ENCODE measurements at regions not wholly inside any gene's neighbourhood (a gene's known extent, or its start where the extent isn't known, plus 50 kb on each side); places are given as distances from the start of the nearest gene placed in this dataset.

- CTCF ChIA-PET: no interaction called here
- Mint-ChIP-seq H3K36me3 (ENCODE audit: low read depth) (no peaks in the 10 kb centered on the region), H3K4me1 (no peaks in the 10 kb centered on the region), H3K27ac (no peak overlapping the region), H3K4me3 (no peak overlapping the region), H3K27me3 (no peaks in the 10 kb centered on the region), H3K9me3 (peaks cover 12% of the 10 kb centered on the region)
- POLR2A ChIA-PET: no interaction called here
- DNase-seq: no peak
These were observed 125.4 kb upstream of the ADAMTS16 start for GRCh38 chr5:5014586-5015235.

GRCh38 chr5:5017827-5018577 lies 122.1 kb upstream of the ADAMTS16 start:
- H3K27me3 Mint-ChIP-seq: no peaks in the 10 kb centered on the region
- H3K9me3 Mint-ChIP-seq: peaks cover 13% of the 10 kb centered on the region
- ChIA-PET POLR2A (no interaction called here), CTCF (no interaction called here)
- H3K4me3 Mint-ChIP-seq: no peak overlapping the region
- DNase-seq: no peak
- no peaks in the 10 kb centered on the region for H3K4me1 Mint-ChIP-seq
- H3K36me3 Mint-ChIP-seq (ENCODE audit: low read depth): no peaks in the 10 kb centered on the region
- no peak overlapping the region for H3K27ac Mint-ChIP-seq

DNA sequence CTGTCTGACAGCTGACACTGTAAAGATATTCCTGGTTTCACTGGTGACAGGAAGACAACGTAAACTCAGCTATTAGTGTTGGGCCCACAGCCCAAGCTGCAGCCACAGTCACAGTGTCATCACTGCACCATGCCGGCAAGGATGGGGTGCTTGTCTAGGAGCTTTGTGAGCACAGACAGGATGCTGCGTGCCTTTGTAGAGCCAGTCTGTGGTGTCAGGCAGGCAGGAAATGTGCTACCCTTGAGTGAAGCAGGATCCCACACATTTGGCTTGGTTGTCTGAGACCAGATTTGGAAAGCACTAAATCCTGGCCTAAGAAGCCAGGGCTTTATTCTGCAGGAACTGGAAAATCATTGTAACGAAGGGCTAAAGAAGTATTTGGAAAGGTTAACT lies 121.6 kb upstream of the ADAMTS16 start:
- DNase-seq: no peak
- Mint-ChIP-seq H3K4me3 (no peak overlapping the region), H3K27ac (no peak overlapping the region), H3K9me3 (peaks cover 13% of the 10 kb centered on the region), H3K36me3 (ENCODE audit: low read depth) (no peaks in the 10 kb centered on the region), H3K4me1 (no peaks in the 10 kb centered on the region), H3K27me3 (no peaks in the 10 kb centered on the region)
- CTCF ChIA-PET: no interaction called here
- POLR2A ChIA-PET: no interaction called here

DNA sequence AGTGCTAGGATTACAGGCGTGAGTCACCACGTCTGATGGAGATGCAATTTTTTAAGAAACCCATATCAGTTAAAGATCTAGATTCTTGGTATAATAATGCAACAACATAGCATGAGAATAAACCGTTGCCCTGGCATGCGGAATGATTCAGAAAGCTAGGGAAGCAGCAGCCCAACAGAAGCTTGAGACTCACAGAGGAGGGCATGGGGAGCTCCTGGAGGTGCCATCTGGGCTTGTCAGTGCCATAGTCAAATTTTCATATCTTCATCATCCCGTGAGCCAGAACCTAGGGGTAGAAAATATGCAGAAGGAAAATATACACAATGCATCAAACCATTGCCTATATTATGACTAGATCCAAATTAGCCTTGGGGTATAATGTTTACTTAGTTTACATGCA lies 118.7 kb upstream of the ADAMTS16 start:
- CTCF ChIA-PET: no interaction called here
- Mint-ChIP-seq H3K27me3 (no peaks in the 10 kb centered on the region), H3K4me1 (peaks cover 9% of the 10 kb centered on the region), H3K36me3 (ENCODE audit: low read depth) (no peaks in the 10 kb centered on the region), H3K4me3 (no peak overlapping the region), H3K27ac (no peak overlapping the region), H3K9me3 (peaks cover 15% of the 10 kb centered on the region)
- DNase-seq: no peak
- POLR2A ChIA-PET: no interaction called here

DNA sequence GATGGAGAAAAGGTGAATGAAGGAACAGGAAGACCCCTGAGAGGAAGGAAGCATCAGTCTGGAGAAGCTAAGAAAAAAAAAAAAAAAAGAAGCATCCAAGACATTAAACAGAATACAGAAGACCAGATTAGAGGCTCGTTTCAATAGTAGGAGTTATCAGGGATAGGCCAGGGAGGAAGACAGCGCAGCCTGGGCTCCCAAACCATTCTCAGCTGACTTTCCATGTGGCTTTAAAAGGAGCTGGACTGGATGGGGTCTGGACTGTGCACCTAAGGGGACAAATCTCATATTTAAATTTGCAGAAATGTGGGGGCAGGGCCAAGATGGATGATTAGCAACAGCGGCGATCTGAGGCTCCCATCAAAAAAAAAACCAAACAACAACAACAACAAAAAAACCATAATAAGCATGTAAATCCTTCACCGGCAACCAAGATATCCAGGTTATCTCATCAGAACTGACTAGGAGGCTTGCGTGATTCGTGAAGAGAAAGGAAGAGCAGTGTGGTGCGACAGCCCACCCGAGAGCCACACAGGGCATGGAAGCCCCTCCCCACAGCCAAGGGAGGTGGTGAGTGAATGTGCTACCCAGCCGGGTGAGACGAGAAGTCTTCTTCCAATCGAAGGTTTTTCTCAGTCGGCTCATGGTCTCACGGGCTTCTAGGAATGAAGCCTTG lies 114.9 kb upstream of the ADAMTS16 start:
- DNase-seq: no peak
- ChIA-PET CTCF (interaction anchor here (1.0 kb wide), 1 partner anchor 13 kb away, joined by 3 read pairs; no protein-coding TSS in a partner anchor), POLR2A (no interaction called here)
- peaks cover 6% of the 10 kb centered on the region for H3K9me3 Mint-ChIP-seq
- peaks cover 9% of the 10 kb centered on the region for H3K4me1 Mint-ChIP-seq
- H3K4me3 Mint-ChIP-seq: no peak overlapping the region
- H3K27ac Mint-ChIP-seq: no peak overlapping the region
- no peaks in the 10 kb centered on the region for H3K36me3 Mint-ChIP-seq (ENCODE audit: low read depth)
- H3K27me3 Mint-ChIP-seq: no peaks in the 10 kb centered on the region

DNA sequence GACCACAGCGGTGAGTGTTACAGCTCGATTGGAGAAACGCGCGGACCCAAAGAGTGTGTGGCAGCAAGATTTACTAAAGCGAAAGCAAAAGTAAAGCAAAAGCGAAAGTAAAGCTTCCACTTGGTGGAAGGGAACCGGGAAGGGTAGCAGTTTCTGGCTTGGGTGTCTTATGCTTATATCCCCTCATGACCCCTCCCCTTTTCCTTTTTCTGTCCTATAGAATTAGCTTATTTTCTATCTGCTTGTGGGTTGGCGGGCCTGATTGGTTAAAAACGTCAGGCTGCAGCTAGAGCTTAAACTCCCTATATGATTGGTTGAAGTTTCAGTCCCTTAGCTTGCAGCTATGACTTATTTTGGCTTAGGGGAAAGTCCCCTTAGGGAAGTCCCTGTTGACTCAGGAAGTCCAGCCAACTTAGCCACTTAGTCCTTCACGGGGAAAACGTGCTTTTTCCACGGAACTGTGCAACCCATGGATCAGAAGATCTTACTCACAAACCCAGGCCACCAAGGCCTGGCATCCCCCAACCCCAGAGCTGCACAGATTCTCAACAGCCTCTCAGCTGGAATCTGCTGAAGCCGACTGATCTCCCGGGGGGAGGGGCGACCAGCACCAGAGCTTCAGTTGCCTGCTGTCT lies 114.2 kb upstream of the ADAMTS16 start:
- H3K4me1 Mint-ChIP-seq: peaks cover 9% of the 10 kb centered on the region
- peaks cover 5% of the 10 kb centered on the region for H3K9me3 Mint-ChIP-seq
- H3K4me3 Mint-ChIP-seq: no peak overlapping the region
- DNase-seq: no peak
- H3K27me3 Mint-ChIP-seq: no peaks in the 10 kb centered on the region
- H3K36me3 Mint-ChIP-seq (ENCODE audit: low read depth): no peaks in the 10 kb centered on the region
- ChIA-PET CTCF (no interaction called here), POLR2A (no interaction called here)
- H3K27ac Mint-ChIP-seq: no peak overlapping the region

GRCh38 chr5:5026409-5026785 lies 113.7 kb upstream of the ADAMTS16 start:
- H3K4me1 Mint-ChIP-seq: peaks cover 9% of the 10 kb centered on the region
- DNase-seq: no peak
- peaks cover 5% of the 10 kb centered on the region for H3K9me3 Mint-ChIP-seq
- no peak overlapping the region for H3K4me3 Mint-ChIP-seq
- POLR2A ChIA-PET: no interaction called here
- CTCF ChIA-PET: no interaction called here
- no peaks in the 10 kb centered on the region for H3K27me3 Mint-ChIP-seq
- no peak overlapping the region for H3K27ac Mint-ChIP-seq
- H3K36me3 Mint-ChIP-seq (ENCODE audit: low read depth): no peaks in the 10 kb centered on the region

GRCh38 chr5:5031665-5032064 lies 108.5 kb upstream of the ADAMTS16 start:
- no peaks in the 10 kb centered on the region for H3K27me3 Mint-ChIP-seq
- no peaks in the 10 kb centered on the region for H3K36me3 Mint-ChIP-seq (ENCODE audit: low read depth)
- POLR2A ChIA-PET: no interaction called here
- peaks cover 3% of the 10 kb centered on the region for H3K9me3 Mint-ChIP-seq
- no peak for DNase-seq
- no peak overlapping the region for H3K27ac Mint-ChIP-seq
- no peaks in the 10 kb centered on the region for H3K4me1 Mint-ChIP-seq
- CTCF ChIA-PET: no interaction called here
- H3K4me3 Mint-ChIP-seq: no peak overlapping the region

- Mint-ChIP-seq H3K36me3 (ENCODE audit: low read depth) (no peaks in the 10 kb centered on the region), H3K4me3 (no peak overlapping the region), H3K27me3 (no peaks in the 10 kb centered on the region)
These were observed 102.5 kb upstream of the ADAMTS16 start for GRCh38 chr5:5037674-5038073.

GRCh38 chr5:5039918-5040317 lies 100.2 kb upstream of the ADAMTS16 start:
- Mint-ChIP-seq H3K4me3 (no peak overlapping the region), H3K36me3 (ENCODE audit: low read depth) (no peaks in the 10 kb centered on the region), H3K27me3 (no peaks in the 10 kb centered on the region), H3K27ac (no peak overlapping the region), H3K9me3 (no peaks in the 10 kb centered on the region), H3K4me1 (no peaks in the 10 kb centered on the region)
- CTCF ChIA-PET: no interaction called here
- DNase-seq: no peak
- POLR2A ChIA-PET: no interaction called here

More at GRCh38 chr5:5037674-5038073, 102.5 kb upstream of the ADAMTS16 start:
- no peak for DNase-seq
- Mint-ChIP-seq H3K27ac (no peak overlapping the region), H3K4me1 (no peaks in the 10 kb centered on the region), H3K9me3 (no peaks in the 10 kb centered on the region)
- ChIA-PET CTCF (interaction anchor here (0.8 kb wide), 1 partner anchor 13 kb away, joined by 3 read pairs; no protein-coding TSS in a partner anchor), POLR2A (no interaction called here)

GRCh38 chr5:5040712-5041111 lies 99.4 kb upstream of the ADAMTS16 start:
- no peak overlapping the region for H3K4me3 Mint-ChIP-seq
- no peak overlapping the region for H3K27ac Mint-ChIP-seq
- no peak for DNase-seq
- H3K36me3 Mint-ChIP-seq (ENCODE audit: low read depth): no peaks in the 10 kb centered on the region
- ChIA-PET POLR2A (no interaction called here), CTCF (no interaction called here)
- no peaks in the 10 kb centered on the region for H3K27me3 Mint-ChIP-seq
- H3K4me1 Mint-ChIP-seq: no peaks in the 10 kb centered on the region
- no peaks in the 10 kb centered on the region for H3K9me3 Mint-ChIP-seq

GRCh38 chr5:5042806-5043205 lies 97.3 kb upstream of the ADAMTS16 start:
- H3K4me1 Mint-ChIP-seq: no peaks in the 10 kb centered on the region
- H3K27me3 Mint-ChIP-seq: no peaks in the 10 kb centered on the region
- H3K27ac Mint-ChIP-seq: no peak overlapping the region
- ChIA-PET POLR2A (no interaction called here), CTCF (no interaction called here)
- H3K36me3 Mint-ChIP-seq (ENCODE audit: low read depth): no peaks in the 10 kb centered on the region
- DNase-seq: no peak
- H3K4me3 Mint-ChIP-seq: no peak overlapping the region
- H3K9me3 Mint-ChIP-seq: no peaks in the 10 kb centered on the region

- ChIA-PET POLR2A (no interaction called here), CTCF (no interaction called here)
- Mint-ChIP-seq H3K9me3 (no peaks in the 10 kb centered on the region), H3K4me1 (no peaks in the 10 kb centered on the region), H3K27me3 (no peaks in the 10 kb centered on the region), H3K4me3 (no peak overlapping the region), H3K36me3 (ENCODE audit: low read depth) (no peaks in the 10 kb centered on the region), H3K27ac (no peak overlapping the region)
- DNase-seq: no peak
These were observed 96.8 kb upstream of the ADAMTS16 start for GRCh38 chr5:5043346-5043745.

Measured in activated CD4-positive, alpha-beta memory T cell treated with anti-CD3 and anti-CD28 coated beads, Interleukin-2, amount 10 ng/mL, durations not matched to agents 7 days and 5 days (primary cell).